ENCODE measurements at regions not wholly inside any gene's neighbourhood (a gene's known extent, or its start where the extent isn't known, plus 50 kb on each side); places are given as distances from the start of the nearest gene placed in this dataset.

DNA sequence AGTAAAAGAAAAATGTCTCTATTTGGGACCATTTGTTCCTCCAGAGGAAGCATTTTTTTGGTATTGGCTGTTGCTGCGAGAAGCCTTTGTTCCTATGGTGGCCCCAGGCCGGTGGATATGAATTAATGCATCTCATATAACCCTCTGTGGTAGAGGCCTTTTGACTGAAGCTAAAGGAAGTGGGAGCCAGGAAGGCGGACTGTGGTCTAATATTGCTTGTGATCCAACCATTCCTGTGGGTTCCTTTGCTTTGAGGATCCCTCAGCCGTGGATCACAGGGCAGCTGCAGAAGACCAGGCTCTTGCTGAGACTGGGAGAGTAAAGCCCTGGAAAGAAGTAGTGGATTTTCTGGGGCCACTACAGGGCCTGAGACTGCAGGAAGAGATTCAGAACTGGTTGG lies 68.3 kb upstream of the NAV2 start:
- TF ChIP-seq ZNF274 (IDR thresholded peaks at IDR 0.05; ENCODE audit: low read depth, low read length), result no peak
- TF ChIP-seq YY1 (IDR thresholded peaks at IDR 0.05; ENCODE audit: insufficient read depth, insufficient read length), result no peak
- TF ChIP-seq SUZ12 (IDR thresholded peaks at IDR 0.05; ENCODE audit: extremely low read depth, insufficient read depth, insufficient read length), result no peak
